Trophoblast cell (in vitro differentiated cells and primary cell): ENCODE measurements at regions not wholly inside any gene's neighbourhood (a gene's known extent, or its start where the extent isn't known, plus 50 kb on each side); places are given as distances from the start of the nearest gene placed in this dataset.

Experiments used
- DNase-seq, 2 donors: peaks; one replicate each; pipeline ENCODE4 v3.0.0-alpha.2; 2016
- H2AFZ ChIP-seq: 2 replicates; pipeline ENCODE4 v1.6.1; 2013; ENCODE audit warnings: low read length, moderate library complexity, mild to moderate bottlenecking; ENCODE audit not compliant: insufficient read depth, poor library complexity
- H2AK5ac ChIP-seq: 2 replicates; pipeline ENCODE4 v1.6.1; 2013; ENCODE audit warnings: mild to moderate bottlenecking, low read length
- H2BK120ac ChIP-seq: 2 replicates; pipeline ENCODE4 v1.6.1; 2013; ENCODE audit warnings: low read length, mild to moderate bottlenecking, moderate library complexity; ENCODE audit not compliant: insufficient read depth, poor library complexity
- H2BK12ac ChIP-seq: 2 replicates; pipeline ENCODE4 v1.6.1; 2013; ENCODE audit warnings: mild to moderate bottlenecking, low read length, moderate library complexity
- H2BK5ac ChIP-seq: 2 replicates; pipeline ENCODE4 v1.6.1; 2013; ENCODE audit warnings: low read length, low read depth, moderate library complexity, mild to moderate bottlenecking; ENCODE audit not compliant: poor library complexity
- H3K14ac ChIP-seq: 2 replicates; pipeline ENCODE4 v1.6.1; 2013; ENCODE audit warnings: mild to moderate bottlenecking, low read length
- H3K18ac ChIP-seq: 2 replicates; pipeline ENCODE4 v1.6.1; 2013; ENCODE audit warnings: mild to moderate bottlenecking, low read length
- H3K23ac ChIP-seq: 2 replicates; pipeline ENCODE4 v1.6.1; 2013; ENCODE audit warnings: low read length
- H3K27ac ChIP-seq: 2 replicates; pipeline ENCODE4 v1.5.1; 2013; ENCODE audit warnings: low read depth, mild to moderate bottlenecking, inconsistent platforms, low read length, moderate library complexity
- H3K27me3 ChIP-seq: 2 replicates; pipeline ENCODE4 v1.6.1; 2013; ENCODE audit warnings: inconsistent platforms, mild to moderate bottlenecking, low read length, moderate library complexity; ENCODE audit not compliant: insufficient read depth
- H3K36me3 ChIP-seq, 2 experiments: 1 replicate in 1 of 2; 2 replicates in 1 of 2; pipeline ENCODE4 v1.6.1; 2013; ENCODE audit warnings: low read length in 2 of 2, mild to moderate bottlenecking in 2 of 2, moderate library complexity in 1 of 2; ENCODE audit not compliant: insufficient read depth in 2 of 2, control insufficient read depth in 1 of 2
- H3K4ac ChIP-seq: 2 replicates; pipeline ENCODE4 v1.6.1; 2013; ENCODE audit warnings: low read depth, mild to moderate bottlenecking, low read length, moderate library complexity
- H3K4me1 ChIP-seq, 2 experiments: 1 replicate in 1 of 2; 2 replicates in 1 of 2; pipeline ENCODE4 v1.6.1; 2013; ENCODE audit warnings: low read length in 2 of 2, mild to moderate bottlenecking in 2 of 2, moderate library complexity in 1 of 2; ENCODE audit not compliant: insufficient read depth in 2 of 2, control insufficient read depth in 1 of 2
- H3K4me2 ChIP-seq: 2 replicates; pipeline ENCODE4 v1.6.1; 2013; ENCODE audit warnings: inconsistent platforms, mild to moderate bottlenecking, low read length, moderate library complexity
- H3K4me3 ChIP-seq: 2 replicates; pipeline ENCODE4 v1.5.1; 2013; ENCODE audit warnings: mild to moderate bottlenecking, low read depth, low read length, inconsistent platforms
- H3K79me1 ChIP-seq: one replicate; pipeline ENCODE4 v1.6.1; 2013; ENCODE audit warnings: low read length
- H3K79me2 ChIP-seq: 2 replicates; pipeline ENCODE4 v1.6.1; 2013; ENCODE audit warnings: low read length, mild to moderate bottlenecking; ENCODE audit not compliant: control insufficient read depth, insufficient read depth, poor library complexity
- H3K9ac ChIP-seq: 2 replicates; pipeline ENCODE4 v1.6.1; 2013; ENCODE audit warnings: mild to moderate bottlenecking, low read length
- H3K9me3 ChIP-seq: 2 replicates; pipeline ENCODE4 v1.6.1; 2013; ENCODE audit warnings: low read depth, mild to moderate bottlenecking, control low read depth, inconsistent platforms, low read length; ENCODE audit not compliant: insufficient read depth
- H4K12ac ChIP-seq: 2 replicates; pipeline ENCODE4 v1.6.1; 2013; ENCODE audit warnings: low read depth, mild to moderate bottlenecking, low read length, moderate library complexity
- H4K8ac ChIP-seq: 2 replicates; pipeline ENCODE4 v1.6.1; 2013; ENCODE audit warnings: low read depth, mild to moderate bottlenecking, low read length, moderate library complexity
- H4K91ac ChIP-seq: one replicate; pipeline ENCODE4 v1.6.1; 2013; ENCODE audit warnings: low read depth, mild to moderate bottlenecking, low read length, moderate library complexity
- WGBS: extraction: QIAGEN DNeasy Blood & Tissue Kit; methylation state at CpG from one replicate; pipeline ENCODE4 v1.1.7; 2013; ENCODE audit warnings: missing lambda C conversion rate; ENCODE audit not compliant: insufficient read length, insufficient coverage; ENCODE audit errors: extremely low coverage; 5-methylcytosine and 5-hydroxymethylcytosine counted together

DNA sequence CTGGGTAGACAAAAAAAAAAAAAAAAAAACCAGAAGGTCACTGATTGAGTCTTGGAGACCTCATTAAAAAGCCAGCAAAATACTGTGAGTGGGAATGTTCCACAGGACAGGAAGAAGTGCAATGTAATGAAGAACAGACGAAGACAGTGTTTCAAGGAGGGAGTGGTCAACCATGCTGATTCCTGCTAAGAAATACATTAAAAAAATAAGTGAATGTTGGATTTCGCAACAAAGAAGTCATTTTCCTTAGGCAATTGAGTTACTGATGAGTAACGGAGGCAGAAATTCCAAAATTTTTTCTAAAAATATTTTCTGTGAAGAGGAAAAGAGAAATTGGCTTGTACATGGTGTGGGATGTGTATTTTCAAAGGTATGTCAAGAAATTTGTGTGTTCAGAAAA is 94.3 kb upstream of the FAM47B start:
- H4K91ac ChIP-seq, result no peak overlapping the region

DNA sequence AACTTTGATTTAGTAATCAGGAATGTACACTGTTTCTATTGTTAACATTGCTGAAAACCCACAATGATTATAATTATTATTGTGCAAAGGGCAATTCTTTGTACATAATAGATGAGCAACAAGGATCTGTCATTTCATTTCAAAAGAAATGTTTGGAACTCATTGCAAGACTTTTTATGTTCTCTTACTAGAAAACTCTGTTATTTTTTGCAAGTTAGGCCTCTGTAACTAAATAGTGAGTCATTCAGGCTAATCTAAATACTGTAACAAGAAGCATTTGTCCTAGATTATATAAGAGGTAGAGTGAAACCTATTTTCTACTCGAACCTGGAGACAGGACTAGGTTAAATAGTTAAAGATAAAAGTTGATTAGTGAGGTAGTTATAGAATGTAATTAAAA is 93.2 kb upstream of the FAM47B start:
- no peak overlapping the region for H4K91ac ChIP-seq
- H2BK5ac ChIP-seq, result no peak overlapping the region
- no peaks in the 10 kb centered on the region for H3K79me2 ChIP-seq
- no peak overlapping the region for H3K4me2 ChIP-seq
- H3K14ac ChIP-seq, result no peak overlapping the region
- no peaks in the 10 kb centered on the region for H3K27me3 ChIP-seq
- H3K23ac ChIP-seq, result no peak overlapping the region
- H2BK120ac ChIP-seq, result no peak overlapping the region
- H3K4me1 ChIP-seq, result no peaks in the 10 kb centered on the region
- H3K9ac ChIP-seq, result no peak overlapping the region
- H2AFZ ChIP-seq, result no peak overlapping the region
- no peak overlapping the region for H4K12ac ChIP-seq
- WGBS, result no CpG with 5 or more reads among the region's 1 CpG
- no peak overlapping the region for H2AK5ac ChIP-seq
- no peaks in the 10 kb centered on the region for H3K36me3 ChIP-seq
- H4K8ac ChIP-seq, result no peak overlapping the region
- H3K9me3 ChIP-seq, result no peaks in the 10 kb centered on the region
- no peak overlapping the region for H3K4me3 ChIP-seq
- H3K79me1 ChIP-seq, result no peaks in the 10 kb centered on the region
- no peak overlapping the region for H3K27ac ChIP-seq
- no peak overlapping the region for H2BK12ac ChIP-seq
- DNase-seq, result no peak
- no peak overlapping the region for H3K18ac ChIP-seq
- no peak overlapping the region for H3K4ac ChIP-seq

More for the DNA sequence above, 94.3 kb upstream of the FAM47B start:
- Histone ChIP-seq H2BK5ac (no peak overlapping the region), H2AK5ac (no peak overlapping the region), H3K27me3 (no peaks in the 10 kb centered on the region), H3K18ac (no peak overlapping the region), H2BK12ac (no peak overlapping the region), H4K8ac (no peak overlapping the region), H3K27ac (no peak overlapping the region), H3K23ac (no peak overlapping the region), H3K36me3 (no peaks in the 10 kb centered on the region), H3K79me2 (no peaks in the 10 kb centered on the region), H2AFZ (no peak overlapping the region), H4K12ac (no peak overlapping the region), H3K14ac (no peak overlapping the region), H3K79me1 (no peaks in the 10 kb centered on the region), H3K4me2 (no peak overlapping the region), H3K4me3 (no peak overlapping the region), H3K9ac (no peak overlapping the region), H2BK120ac (no peak overlapping the region), H3K4ac (no peak overlapping the region), H3K9me3 (no peaks in the 10 kb centered on the region), H3K4me1 (no peaks in the 10 kb centered on the region)
- no CpG with 5 or more reads among the region's 3 CpGs for WGBS
- peak in 1 of 2 donors; percentile 40 for DNase-seq

DNA sequence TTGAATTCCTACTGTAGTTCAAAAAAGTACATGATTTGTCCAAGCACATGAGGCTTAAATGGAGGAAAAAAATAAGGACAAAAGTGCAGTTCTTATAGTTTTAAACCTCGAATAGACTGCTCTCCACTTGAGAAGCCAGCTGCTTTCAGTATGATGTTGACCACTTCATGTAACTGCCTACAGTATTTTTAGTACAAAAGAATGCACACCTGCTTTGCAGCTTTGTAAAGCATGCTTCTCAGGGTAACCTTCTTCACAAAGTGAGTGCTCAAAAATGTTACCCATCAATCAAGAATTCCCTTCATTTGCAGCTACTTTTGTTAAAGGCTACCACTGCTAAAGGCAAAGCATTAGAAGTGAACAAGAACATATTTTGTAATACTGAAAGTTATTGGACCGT is 83.4 kb upstream of the FAM47B start:
- Histone ChIP-seq H2AK5ac (no peak overlapping the region), H2BK120ac (no peak overlapping the region), H3K23ac (no peak overlapping the region), H3K9me3 (no peaks in the 10 kb centered on the region), H4K91ac (no peak overlapping the region), H3K27me3 (no peaks in the 10 kb centered on the region), H3K9ac (no peak overlapping the region), H3K27ac (no peak overlapping the region), H3K79me1 (no peaks in the 10 kb centered on the region), H3K4me2 (no peak overlapping the region), H3K4ac (no peak overlapping the region), H3K4me3 (no peak overlapping the region), H3K4me1 (no peaks in the 10 kb centered on the region), H4K8ac (no peak overlapping the region), H4K12ac (no peak overlapping the region), H3K79me2 (no peaks in the 10 kb centered on the region), H3K14ac (no peak overlapping the region), H2BK12ac (no peak overlapping the region), H2AFZ (no peak overlapping the region), H3K18ac (no peak overlapping the region), H3K36me3 (no peaks in the 10 kb centered on the region), H2BK5ac (no peak overlapping the region)
- no CpG with 5 or more reads among the region's 2 CpGs for WGBS
- DNase-seq, result no peak

DNA sequence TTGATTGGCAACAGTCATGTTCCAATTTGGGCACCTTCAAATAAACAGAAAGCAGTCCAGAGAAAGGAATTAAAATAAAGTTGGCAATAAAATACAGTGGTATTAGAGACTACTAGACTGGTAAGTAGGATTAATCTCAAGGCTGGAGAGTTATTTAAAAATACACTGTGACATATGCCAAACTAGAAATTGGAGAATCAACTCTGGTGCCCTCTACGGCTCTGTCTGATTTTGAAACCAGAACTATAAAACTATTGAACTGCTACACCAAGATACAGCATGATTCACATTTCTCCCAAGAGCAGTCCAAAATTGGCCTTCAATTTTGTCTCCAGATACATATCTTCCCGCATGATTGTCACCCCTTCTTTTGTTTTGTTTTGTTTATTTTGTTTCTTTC is 78.7 kb upstream of the FAM47B start:
- Histone ChIP-seq H3K27ac (no peak overlapping the region), H3K79me2 (no peaks in the 10 kb centered on the region), H2AFZ (no peak overlapping the region), H4K12ac (no peak overlapping the region), H3K36me3 (no peaks in the 10 kb centered on the region), H3K27me3 (no peaks in the 10 kb centered on the region), H2BK12ac (no peak overlapping the region), H4K91ac (no peak overlapping the region), H3K18ac (no peak overlapping the region), H3K4me3 (no peak overlapping the region), H3K9ac (no peak overlapping the region), H3K4ac (no peak overlapping the region), H3K23ac (no peak overlapping the region), H3K4me2 (no peak overlapping the region), H2AK5ac (no peak overlapping the region), H2BK5ac (no peak overlapping the region), H3K79me1 (no peaks in the 10 kb centered on the region), H3K14ac (no peak overlapping the region), H2BK120ac (no peak overlapping the region), H3K4me1 (no peaks in the 10 kb centered on the region), H3K9me3 (no peaks in the 10 kb centered on the region), H4K8ac (no peak overlapping the region)
- no peak for DNase-seq
- WGBS, result no CpG with 5 or more reads among the region's 2 CpGs

DNA sequence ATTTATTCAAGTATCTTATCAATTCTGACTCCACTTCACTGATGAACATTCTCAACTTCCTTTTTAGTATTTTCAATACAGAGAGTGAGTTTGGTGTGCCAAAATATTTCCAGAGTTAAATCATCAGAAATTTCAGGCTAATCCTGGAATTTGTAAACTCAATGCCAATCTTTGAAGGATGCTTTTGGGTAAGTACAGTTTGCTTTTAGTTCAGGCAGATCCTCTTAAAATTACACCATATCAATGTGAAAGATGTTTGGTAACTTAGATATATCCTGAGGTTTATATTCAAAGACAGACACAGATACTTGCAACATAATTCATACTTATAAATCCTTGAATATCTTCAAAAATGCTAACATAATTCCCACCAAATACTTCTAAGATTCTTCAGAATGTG is 76.0 kb upstream of the FAM47B start:
- no peak overlapping the region for H4K12ac ChIP-seq
- no peak overlapping the region for H2BK12ac ChIP-seq
- no peak overlapping the region for H4K8ac ChIP-seq
- no peak for DNase-seq
- H2AK5ac ChIP-seq, result no peak overlapping the region
- H4K91ac ChIP-seq, result no peak overlapping the region
- H3K4me3 ChIP-seq, result no peak overlapping the region
- no peaks in the 10 kb centered on the region for H3K79me2 ChIP-seq
- H3K36me3 ChIP-seq, result no peaks in the 10 kb centered on the region
- H3K4me2 ChIP-seq, result no peak overlapping the region
- H3K27ac ChIP-seq, result no peak overlapping the region
- H3K4me1 ChIP-seq, result no peaks in the 10 kb centered on the region
- H3K79me1 ChIP-seq, result no peaks in the 10 kb centered on the region
- H2BK120ac ChIP-seq, result no peak overlapping the region
- H3K18ac ChIP-seq, result no peak overlapping the region
- no peak overlapping the region for H2AFZ ChIP-seq
- H3K4ac ChIP-seq, result no peak overlapping the region
- H3K27me3 ChIP-seq, result no peaks in the 10 kb centered on the region
- H3K23ac ChIP-seq, result no peak overlapping the region
- no peak overlapping the region for H3K14ac ChIP-seq
- H2BK5ac ChIP-seq, result no peak overlapping the region
- H3K9ac ChIP-seq, result no peak overlapping the region
- no peaks in the 10 kb centered on the region for H3K9me3 ChIP-seq
